H1 (cell line): ENCODE measurements at regions not wholly inside any gene's neighbourhood (a gene's known extent, or its start where the extent isn't known, plus 50 kb on each side); places are given as distances from the start of the nearest gene placed in this dataset.

Experiments used
- CEBPB ChIP-seq: IDR thresholded peaks from 2 replicates; pipeline ENCODE4 v1.6.1; 2012; ENCODE audit warnings: low read depth, low read length
- KDM4A ChIP-seq: IDR thresholded peaks from one replicate; pipeline ENCODE4 v1.7.1; 2012; ENCODE audit warnings: low read depth, mild to moderate bottlenecking, moderate library complexity, low read length, inconsistent platforms; ENCODE audit not compliant: severe bottlenecking
- SP1 ChIP-seq: IDR thresholded peaks from 2 replicates; pipeline ENCODE4 v1.6.1; 2011; ENCODE audit warnings: low read depth, low read length
- ZNF274 ChIP-seq: IDR thresholded peaks from 2 replicates; pipeline ENCODE4 v1.7.0; 2012; ENCODE audit warnings: low read length, borderline replicate concordance; ENCODE audit errors: extremely low read depth
- TF ChIP-seq, protein P1 (sequence below), 3 experiments: IDR thresholded peaks; 1 replicate in 2 of 3; 2 replicates in 1 of 3; pipeline versions ENCODE4 v1.5.1 to v1.6.1; 2011; ENCODE audit warnings: low read length in 3 of 3, mild to moderate bottlenecking in 3 of 3, inconsistent platforms in 2 of 3, low read depth in 1 of 3, moderate library complexity in 1 of 3; ENCODE audit not compliant: insufficient read depth in 1 of 3; ENCODE audit errors: control extremely low read depth in 1 of 3

DNA sequence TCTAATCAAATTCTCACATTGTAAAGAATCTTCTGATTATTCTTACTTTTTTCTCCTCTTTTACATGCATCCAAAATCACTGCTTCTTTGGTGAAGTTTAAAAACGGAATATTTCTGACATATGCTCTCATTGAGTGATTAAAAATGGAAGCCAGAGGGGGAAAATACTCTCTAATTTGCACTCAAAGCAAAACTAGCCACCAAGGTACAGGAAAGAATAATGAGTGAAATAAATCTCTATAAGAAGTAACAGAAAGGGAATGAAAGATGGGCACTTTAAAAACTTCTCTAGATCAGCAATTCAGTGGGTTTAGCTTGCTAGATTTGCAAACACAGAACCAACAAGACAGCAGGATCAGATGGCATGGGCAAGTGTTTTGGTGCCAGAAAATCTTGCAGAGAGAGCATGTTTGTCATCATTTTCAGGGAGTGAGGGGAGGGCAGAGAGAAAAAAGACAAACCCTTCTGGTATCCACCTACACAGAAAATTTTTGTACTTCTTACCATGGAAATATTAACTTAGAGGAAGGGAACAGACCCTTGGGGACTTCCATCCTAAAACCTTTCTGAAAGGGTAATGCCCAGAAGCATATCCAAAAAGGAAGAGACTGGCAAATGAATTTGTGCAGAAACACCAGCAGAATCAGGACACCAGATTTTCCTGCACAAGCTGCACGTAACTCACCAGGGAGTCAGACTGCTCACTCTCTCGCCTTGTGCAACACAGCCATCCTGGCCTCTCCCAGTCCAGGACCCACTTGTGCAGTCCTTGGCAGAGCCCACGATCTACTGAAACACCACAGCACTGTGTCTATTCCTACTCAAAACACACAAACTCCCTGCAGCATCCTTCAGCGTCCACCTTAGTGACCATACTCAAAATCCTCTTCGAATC, 270.2 kb upstream of the PRDM1 start (continued):
- TF ChIP-seq ZNF274 (no peak), SP1 (no peak), KDM4A (no peak), CEBPB (no peak)
- TF ChIP-seq, protein P1, sequence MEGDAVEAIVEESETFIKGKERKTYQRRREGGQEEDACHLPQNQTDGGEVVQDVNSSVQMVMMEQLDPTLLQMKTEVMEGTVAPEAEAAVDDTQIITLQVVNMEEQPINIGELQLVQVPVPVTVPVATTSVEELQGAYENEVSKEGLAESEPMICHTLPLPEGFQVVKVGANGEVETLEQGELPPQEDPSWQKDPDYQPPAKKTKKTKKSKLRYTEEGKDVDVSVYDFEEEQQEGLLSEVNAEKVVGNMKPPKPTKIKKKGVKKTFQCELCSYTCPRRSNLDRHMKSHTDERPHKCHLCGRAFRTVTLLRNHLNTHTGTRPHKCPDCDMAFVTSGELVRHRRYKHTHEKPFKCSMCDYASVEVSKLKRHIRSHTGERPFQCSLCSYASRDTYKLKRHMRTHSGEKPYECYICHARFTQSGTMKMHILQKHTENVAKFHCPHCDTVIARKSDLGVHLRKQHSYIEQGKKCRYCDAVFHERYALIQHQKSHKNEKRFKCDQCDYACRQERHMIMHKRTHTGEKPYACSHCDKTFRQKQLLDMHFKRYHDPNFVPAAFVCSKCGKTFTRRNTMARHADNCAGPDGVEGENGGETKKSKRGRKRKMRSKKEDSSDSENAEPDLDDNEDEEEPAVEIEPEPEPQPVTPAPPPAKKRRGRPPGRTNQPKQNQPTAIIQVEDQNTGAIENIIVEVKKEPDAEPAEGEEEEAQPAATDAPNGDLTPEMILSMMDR (IDR thresholded peaks at IDR 0.05; ENCODE audit: control extremely low read depth in 1 of 3, insufficient read depth in 1 of 3, low read depth in 1 of 3, low read length in 3 of 3) = no peak
